GM19324 (cell line): ENCODE measurements at regions not wholly inside any gene's neighbourhood (a gene's known extent, or its start where the extent isn't known, plus 50 kb on each side); places are given as distances from the start of the nearest gene placed in this dataset.

Experiments used
- ATAC-seq: cut with Tn5 transposase; IDR thresholded peaks from one replicate; pipeline ENCODE4 v1.9.1; 2021; ENCODE audit warnings: mild to moderate bottlenecking, moderate library complexity; ENCODE audit not compliant: unreplicated experiment, low FRiP score

DNA sequence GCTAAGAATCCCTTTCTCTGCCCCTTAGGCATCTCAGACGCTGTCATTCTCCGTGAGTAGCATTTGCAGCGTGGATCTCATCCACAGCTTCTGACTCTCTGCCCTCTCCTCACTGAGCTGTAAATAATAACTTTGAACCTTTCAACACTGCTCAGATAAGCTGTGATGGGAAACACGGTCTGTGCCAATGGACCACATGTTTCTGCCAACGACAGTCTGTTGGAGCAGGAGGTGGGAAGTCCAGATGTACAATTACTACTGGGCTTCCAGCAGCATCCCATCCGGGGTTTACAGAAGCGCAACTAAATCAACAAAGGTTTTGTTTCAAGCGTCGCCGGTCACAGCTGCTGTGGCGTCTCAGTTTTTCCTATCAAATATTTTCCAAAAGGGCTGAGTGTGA, 1110.6 kb downstream of the TYW1 start:
- no peak for ATAC-seq

DNA sequence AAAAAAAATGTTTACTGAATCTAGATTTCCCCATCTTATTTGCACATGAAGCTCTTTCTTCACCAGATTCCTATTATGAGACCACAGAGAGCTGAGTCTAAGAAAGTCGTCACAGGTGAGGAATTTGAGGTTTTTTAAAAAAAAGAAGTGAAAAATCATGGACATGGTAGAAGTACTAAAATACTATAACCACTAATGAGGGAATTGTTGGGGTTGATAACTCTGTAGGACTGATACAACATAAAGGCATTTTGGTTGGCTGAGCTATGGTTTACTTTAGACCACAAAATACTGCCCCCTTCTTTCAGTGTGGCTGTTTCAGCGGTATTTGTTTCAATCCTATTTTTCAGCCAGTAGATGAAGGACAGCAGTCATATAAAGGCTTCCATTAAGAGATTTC, 1111.3 kb downstream of the TYW1 start:
- no peak for ATAC-seq

DNA sequence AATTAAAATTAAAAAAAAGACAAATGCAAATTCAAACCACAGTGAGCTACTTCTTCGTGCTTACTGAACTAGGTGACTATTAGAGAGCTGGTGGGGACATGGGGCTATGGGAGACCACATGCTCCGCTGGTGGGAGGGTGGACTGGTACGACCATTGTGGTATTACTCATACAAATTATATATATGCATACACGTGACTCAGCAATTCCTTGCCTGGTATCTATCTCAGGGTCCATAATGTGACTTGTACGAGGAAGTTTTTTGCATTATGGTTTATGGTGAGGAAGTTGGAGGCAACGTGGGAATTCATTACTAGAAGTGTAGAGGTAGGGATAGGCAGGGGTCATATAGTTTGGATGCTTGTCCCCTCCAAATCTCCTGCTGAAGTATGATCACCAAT, 1112.7 kb downstream of the TYW1 start:
- no peak for ATAC-seq

DNA sequence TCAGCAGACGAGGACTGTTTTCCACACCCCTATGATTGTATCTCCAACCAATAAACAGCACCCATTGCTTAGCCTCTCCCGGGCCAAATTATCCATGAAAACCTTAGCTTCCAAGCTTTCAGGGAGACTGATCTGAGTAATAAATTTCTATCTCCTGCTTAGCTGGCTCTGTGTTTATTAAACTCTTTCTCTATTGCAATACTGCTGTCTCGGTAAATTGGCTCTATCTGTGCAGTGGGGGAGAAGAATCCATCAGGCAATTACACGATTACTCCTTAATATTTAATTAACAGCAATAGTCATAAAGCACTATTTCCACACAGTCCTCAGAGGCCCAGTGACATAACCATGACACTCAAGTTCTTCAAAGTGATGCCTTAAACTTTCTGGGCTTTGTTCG, 1122.8 kb downstream of the TYW1 start:
- no peak for ATAC-seq

DNA sequence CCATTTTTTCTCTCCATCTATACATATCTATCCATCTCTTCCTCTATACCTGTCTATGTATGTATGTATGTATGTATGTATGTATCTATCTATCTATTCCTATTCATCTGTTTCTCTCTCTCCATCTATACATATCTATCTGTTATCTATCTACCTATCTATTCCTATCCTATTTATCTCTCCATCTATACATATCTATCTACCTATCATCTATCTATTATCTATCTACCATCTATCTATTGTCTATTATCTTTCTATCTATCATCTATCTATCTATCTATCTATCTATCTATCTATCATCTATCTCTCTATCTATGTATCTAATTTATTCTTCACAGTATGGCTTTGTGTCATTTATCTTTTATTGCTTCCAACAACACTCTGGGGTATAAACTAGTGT, 1124.4 kb downstream of the TYW1 start:
- ATAC-seq = no peak

DNA sequence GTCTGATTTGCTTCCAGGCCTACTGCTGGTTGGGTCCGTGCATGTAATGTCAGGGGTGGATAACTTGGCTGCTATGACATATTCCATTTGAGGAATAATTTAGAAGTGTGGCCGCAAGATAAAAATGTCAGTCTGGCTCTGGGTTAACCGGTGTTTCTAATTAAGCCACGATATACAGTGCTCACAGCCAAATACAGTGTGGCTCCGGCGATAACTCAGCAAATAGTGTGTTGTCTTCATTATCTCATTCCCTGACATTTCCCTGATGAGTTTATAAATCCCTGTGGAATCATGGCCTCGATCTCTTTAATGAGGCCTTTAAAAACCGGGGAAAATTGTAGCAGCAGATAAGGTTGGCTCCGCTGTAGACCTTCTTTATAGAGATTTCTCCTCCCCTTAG, 1125.0 kb downstream of the TYW1 start:
- ATAC-seq = no peak

DNA sequence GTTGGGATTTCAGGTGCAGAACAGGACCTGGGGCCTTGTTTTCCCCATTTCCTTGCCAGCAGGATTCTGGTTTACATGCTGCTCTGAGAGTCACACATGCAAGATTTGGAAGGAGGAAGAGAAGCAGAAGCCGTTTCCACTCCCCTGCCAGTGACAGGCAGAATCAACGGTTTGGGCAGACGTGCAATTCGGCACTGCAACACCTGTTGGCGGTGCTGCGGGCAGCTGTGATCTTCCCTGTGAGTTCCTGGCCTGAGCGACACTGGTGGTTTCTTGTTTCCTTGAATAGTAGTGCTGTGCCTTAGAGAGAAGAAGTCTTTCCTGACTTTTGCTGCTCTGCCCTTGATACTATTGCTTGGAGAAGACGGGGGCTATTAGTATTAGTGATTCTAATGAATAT, 1126.2 kb downstream of the TYW1 start:
- no peak for ATAC-seq

DNA sequence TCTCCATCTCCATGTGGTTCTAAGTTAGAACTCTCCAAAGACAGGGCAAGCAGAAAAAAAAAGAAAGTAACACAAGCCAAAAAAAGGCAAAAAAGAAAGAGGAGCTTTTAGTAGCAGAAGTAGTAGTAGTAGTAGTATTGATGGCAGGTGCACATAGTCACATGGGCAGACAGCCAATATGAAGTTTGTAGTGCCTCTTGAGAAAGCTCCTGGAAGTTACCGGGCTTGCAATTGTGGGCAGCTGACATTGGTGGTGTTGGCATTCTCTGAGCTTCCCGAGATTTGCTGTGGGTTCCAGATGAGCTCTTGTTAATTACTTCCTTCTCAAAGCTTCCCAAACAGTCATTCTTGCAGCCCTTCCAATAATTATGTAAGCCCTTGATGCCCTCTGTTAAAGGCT, 1128.5 kb downstream of the TYW1 start:
- no peak for ATAC-seq

DNA sequence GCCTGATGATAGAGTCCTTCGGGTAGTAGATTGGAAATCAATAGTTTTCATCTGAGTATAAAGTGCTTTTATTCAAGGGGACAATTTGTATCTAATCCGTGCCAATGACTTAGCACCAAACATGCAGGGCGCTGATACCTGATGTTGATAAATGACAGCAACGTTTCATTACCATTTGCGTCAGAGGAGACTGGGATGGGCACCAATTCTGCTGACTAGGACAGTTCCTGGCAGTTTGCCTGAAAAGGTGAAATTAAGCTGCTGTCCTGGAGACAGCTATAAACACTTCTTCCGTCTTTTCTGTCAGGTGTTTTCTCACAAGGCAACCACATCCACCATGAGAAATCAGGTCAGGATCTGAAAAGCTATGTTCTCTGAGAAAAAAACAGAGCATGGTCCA, 1136.4 kb downstream of the TYW1 start:
- ATAC-seq = no peak

DNA sequence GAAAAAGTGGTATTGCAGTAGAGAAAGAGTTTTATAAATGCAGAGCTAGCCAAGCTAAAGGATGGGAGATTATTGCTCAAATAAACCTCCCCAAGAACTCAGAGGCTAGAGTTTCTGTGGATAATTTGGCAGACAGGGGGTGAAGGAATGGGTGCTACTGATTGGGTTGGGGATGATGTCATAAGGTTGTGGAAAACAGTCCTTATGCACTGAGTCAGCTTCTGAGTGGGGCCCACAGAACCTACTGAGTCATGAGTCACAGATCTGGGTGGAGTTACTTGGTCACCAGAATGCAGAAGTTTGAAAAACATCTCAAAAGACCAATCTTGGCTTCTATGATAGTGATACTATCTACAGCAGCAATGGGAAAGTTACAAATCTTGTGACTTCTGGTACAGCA, 1146.7 kb downstream of the TYW1 start:
- no peak for ATAC-seq

DNA sequence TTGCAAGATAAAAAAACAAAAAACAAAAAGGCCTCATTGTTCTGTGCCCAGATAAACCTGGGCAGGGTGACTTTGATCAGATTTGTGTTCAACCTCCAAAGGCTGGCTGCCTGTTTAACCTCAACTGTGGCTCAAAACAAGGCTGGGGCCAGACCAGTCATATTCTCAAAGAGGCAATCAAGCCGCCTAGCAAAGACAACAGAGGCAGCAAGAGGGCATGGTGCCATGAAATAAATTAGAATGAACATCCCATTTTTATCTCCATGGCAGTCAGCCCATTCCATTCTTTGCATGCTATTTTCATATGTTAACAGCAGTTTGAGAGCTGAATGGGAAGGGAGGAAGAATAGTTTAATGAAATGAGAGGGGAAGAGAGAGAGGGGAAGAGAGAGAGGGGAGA, 1150.3 kb downstream of the TYW1 start:
- ATAC-seq = no peak

DNA sequence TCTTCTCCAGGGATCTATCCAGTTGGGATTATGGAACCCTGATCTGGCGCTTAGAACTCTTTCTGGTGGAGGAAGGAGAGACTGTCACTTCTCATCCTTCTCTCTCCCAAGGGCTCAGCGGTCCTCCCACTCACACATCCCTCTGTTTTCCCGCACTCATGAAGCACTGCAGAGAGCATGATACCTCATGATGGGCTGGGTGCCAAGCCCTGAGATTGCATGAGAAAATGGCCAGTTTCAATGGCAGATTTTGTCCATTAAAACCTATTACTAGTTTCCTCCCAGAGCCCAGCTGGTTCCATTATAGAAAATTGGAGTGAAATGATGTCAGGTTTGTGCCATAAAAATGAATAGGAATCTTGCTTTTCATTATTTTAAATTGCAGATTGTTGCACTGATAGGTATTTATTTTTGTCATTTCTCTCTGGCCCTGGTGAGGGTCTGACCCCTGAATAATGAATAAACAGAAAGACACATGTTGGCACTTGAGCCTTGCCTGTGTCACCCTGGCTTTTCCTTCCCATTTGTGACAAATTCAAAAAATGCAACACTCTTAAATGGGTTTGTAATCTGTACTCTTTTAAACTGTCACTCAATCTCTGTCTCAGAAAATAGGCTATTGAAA, 1151.1 kb downstream of the TYW1 start:
- no peak for ATAC-seq

DNA sequence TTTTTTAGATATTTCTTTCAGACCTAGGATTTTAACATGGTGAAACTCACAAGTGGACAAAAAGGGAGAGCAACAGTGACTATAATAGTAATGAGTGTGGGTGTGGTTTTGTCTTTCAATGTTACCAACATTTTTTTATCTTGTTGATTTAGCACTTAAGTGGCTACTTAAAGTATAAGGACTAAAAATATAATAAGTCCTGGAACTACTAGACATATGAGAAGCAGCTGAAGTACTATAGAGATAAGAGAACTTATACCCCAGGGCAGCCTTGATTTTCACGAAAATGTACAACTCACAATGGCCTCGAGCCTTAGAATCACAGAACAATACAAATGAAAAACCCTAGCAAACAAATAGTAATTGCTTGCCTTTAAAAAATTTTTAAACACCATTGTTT, 1151.8 kb downstream of the TYW1 start:
- ATAC-seq = no peak

DNA sequence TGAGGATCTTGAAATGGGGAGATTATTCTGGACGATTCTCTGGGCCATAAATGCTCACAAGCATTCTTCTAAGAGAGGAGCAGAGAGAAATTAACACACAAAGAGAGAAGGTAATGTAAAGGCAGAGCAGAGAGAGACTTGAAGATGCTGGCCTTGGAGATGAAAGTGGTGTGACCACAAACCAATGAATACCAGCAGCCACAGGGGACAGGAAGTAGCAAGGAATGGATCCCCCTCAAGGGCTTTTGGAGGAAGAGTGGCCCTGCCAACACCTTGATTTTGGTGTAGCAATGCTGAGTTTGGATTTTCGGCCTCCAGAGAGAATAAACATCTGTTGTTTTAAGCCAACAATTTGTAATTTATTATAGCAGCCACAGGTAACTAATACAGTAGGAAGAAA, 1155.6 kb downstream of the TYW1 start:
- no peak for ATAC-seq

DNA sequence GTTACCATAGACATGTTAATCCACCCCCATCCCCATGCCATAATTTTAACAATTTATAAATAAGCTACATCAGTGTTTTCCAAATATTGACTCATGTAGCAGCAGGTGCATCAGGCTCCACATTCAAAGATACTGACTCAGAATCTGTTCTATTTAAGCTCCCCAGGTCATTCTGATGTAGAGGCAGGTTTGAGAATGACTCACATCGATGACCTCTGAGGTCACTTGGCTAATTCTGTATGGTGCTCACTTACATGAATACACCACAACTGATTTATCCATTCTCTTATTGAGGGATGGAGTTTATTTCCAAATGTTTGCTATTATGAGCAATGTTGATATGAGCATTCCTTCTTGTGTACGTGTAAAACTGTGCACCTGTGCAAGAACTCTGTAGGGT, 1159.0 kb downstream of the TYW1 start:
- ATAC-seq = no peak

DNA sequence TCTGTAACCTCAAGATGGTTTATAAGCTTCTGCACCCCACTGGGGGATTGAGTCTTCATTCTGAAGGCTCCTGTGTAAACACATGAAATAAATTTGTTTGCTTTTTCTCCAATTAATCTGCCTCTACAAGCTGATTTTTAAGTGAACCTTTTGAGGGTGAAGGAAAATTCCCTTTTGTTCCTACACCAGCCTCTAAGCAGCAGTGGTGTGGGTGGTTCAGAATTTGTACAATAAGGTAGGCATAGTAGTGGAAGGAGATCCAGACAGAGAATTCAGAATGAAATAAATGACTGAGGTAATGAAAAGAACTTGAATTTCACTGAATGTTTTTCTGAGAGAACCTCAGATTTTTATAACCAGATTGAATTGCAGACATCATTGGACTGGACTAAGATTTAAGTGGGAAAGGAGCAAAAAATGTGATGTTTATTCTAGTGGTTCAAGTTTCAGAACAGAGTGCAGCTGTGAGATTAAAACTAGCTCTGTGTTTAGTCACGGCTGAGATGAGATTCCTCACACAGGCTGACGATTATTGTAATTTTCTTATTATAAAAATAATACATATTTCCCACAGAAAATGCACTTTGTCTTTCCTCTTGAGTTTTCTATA, 1162.2 kb downstream of the TYW1 start:
- no peak for ATAC-seq

DNA sequence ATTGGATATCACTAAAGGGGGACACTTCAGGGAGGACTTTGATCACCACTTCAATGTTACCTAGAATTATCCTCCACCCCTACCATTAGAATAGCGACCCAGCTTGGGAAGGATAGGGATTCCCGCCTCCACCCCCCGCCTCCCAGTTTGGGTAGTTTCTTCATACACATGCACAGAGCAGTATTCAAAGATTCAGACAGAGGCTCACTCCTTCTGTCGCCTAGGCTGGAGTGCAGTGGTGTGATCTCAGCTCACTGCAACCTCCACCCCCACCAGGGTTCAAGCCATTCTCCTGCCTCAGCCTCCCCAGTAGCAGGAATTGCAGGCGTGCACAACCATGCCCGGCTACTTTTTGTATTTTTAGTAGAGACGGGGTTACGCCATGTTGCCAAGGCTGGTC, 1166.1 kb downstream of the TYW1 start:
- ATAC-seq = no peak

DNA sequence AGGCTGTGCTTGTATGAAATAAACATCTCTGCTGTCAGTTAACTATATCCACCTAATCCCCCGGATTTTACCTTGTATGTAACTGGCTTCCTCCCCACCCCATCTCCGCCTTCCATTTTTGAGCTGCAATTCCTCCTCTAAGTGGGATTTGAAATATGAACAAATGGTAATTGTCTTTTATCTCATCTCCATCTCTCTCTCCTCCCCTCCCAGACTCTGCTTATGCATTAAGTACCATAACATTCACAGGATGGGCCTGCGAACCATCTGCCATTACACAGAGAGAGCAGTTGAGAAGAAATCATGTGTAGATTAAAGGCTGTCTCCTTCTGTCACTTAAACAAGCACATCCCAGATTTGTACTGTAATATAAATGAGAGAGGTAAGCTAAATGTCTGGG, 1169.9 kb downstream of the TYW1 start:
- no peak for ATAC-seq

DNA sequence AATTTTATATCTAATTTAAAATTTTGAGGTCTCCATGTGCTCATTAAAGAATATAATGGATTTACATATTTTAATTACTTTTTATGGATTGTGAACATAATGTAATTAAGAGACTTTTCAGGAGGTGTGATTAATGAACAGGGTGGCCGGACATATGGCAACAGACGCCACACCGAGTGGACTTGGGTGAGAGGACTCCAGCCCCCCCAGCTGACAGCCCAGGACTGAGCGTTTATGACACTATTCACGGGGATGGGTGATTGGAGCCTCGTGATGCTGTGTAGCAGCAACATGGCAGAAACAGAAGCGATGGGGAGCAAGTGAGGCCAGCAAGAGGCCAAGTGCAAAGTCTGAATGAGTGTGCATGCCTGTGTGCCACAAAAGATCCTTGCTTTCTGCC, 1176.9 kb downstream of the TYW1 start:
- ATAC-seq = no peak

DNA sequence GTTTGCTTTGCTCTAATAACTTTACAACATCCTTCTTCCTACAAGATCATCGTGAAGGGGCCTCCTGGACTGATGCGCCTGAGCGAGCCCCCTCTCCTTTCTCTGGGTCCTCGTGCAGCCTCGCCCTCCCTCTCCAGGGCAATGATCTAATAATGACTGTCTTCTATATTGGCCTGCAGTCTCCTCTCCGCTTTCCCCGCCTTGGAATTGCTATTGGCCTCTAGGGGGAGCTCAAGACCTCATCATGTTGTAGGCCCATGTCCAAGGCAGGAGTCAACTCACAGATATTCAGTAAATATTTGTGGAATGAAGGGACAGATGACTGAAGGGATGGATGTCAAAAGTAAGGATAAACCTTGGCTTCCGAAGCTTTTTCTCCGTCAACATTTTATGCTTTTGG, 1180.3 kb downstream of the TYW1 start:
- no peak for ATAC-seq

DNA sequence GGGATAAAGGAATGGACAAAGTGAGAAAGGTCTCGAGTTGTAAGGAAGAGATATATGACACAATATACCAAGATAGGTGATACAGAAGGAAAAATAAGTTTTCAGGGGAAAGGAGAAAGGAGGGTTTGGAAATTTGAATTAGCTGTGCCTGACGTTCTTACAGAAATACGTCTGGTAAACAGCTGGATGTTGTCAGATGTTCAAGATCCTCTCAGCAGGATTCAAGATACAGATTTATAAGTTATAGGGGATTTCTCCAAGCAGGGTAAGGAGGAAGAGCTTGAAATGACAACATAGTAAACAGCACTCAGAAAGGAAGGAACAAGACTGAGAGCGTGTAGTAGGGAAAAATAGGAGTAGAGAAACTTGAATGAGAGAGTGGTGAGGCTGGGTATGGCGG, 1184.1 kb downstream of the TYW1 start:
- no peak for ATAC-seq

DNA sequence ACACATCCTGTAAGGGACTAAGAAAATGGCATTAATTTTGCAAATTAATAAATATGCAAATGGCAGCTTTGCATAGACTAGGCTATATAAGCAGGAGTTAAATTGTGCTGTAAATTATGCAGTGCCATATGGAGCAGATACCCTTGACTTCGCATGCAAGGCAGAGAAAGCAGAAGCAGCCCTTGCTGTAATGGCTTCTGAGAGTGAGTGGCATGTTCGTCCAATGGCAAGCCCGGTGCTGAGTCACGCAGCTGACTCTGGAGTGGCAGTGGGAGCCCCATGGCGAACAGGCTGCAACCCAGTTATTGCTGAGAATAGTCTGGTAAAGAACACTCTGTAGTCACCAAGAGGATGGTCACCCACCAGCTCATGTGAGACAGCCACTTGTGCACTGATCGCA, 1186.5 kb downstream of the TYW1 start:
- ATAC-seq = no peak
